Bronchial epithelial cell (primary cell): ENCODE measurements at regions not wholly inside any gene's neighbourhood (a gene's known extent, or its start where the extent isn't known, plus 50 kb on each side); places are given as distances from the start of the nearest gene placed in this dataset.
"Not testable (repeated sequence)": the region's sequence is repeated elsewhere in the genome, so short reads cannot be mapped to it uniquely, and the experiment has no call there.

ENCODE experiments used
- DNase-seq: peaks from one replicate; pipeline ENCODE4 v3.0.0-alpha.2; 2010; ENCODE audit warnings: low read depth
- FAIRE-seq: peaks from 2 replicates; lab custom pipeline; 2011; peaks lifted over from hg19 to GRCh38; lab: Jason Lieb, UNC
- H3K27me3 ChIP-seq: 2 replicates; pipeline ENCODE4 v1.5.1; 2011; ENCODE audit warnings: low read length; ENCODE audit not compliant: control insufficient read depth, insufficient read depth
- H3K36me3 ChIP-seq: 2 replicates; pipeline ENCODE4 v1.5.1; 2011; ENCODE audit warnings: low read length; ENCODE audit not compliant: control insufficient read depth, insufficient read depth
- H3K4me3 ChIP-seq: 2 replicates; pipeline ENCODE4 v1.5.1; 2011; ENCODE audit warnings: mild to moderate bottlenecking, low read depth, low read length, control low read depth
- TF ChIP-seq, protein P1 (sequence below): IDR thresholded peaks from 2 replicates; pipeline ENCODE4 v1.5.1; 2011; ENCODE audit warnings: mild to moderate bottlenecking, moderate library complexity, low read length, control low read depth, inconsistent platforms; ENCODE audit not compliant: insufficient read depth, severe bottlenecking

GRCh38 chr20:48502758-48503157 lies 325.0 kb downstream of the PREX1 start:
- H3K4me3 ChIP-seq: no peak overlapping the region
- FAIRE-seq (no peak), DNase-seq (no peak)
- H3K27me3 ChIP-seq: no peaks in the 10 kb centered on the region
- no peaks in the 10 kb centered on the region for H3K36me3 ChIP-seq
- TF ChIP-seq, protein P1, sequence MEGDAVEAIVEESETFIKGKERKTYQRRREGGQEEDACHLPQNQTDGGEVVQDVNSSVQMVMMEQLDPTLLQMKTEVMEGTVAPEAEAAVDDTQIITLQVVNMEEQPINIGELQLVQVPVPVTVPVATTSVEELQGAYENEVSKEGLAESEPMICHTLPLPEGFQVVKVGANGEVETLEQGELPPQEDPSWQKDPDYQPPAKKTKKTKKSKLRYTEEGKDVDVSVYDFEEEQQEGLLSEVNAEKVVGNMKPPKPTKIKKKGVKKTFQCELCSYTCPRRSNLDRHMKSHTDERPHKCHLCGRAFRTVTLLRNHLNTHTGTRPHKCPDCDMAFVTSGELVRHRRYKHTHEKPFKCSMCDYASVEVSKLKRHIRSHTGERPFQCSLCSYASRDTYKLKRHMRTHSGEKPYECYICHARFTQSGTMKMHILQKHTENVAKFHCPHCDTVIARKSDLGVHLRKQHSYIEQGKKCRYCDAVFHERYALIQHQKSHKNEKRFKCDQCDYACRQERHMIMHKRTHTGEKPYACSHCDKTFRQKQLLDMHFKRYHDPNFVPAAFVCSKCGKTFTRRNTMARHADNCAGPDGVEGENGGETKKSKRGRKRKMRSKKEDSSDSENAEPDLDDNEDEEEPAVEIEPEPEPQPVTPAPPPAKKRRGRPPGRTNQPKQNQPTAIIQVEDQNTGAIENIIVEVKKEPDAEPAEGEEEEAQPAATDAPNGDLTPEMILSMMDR: no peak

- FAIRE-seq (no peak), DNase-seq (no peak)
- no peaks in the 10 kb centered on the region for H3K27me3 ChIP-seq
Observed at GRCh38 chr20:48502016-48502415, 325.8 kb downstream of the PREX1 start.

GRCh38 chr20:48500900-48501299 lies 326.9 kb downstream of the PREX1 start:
- not testable (repeated sequence) for H3K36me3 ChIP-seq, DNase-seq, H3K4me3 ChIP-seq, FAIRE-seq, H3K27me3 ChIP-seq

More at GRCh38 chr20:48502016-48502415, 325.8 kb downstream of the PREX1 start:
- no peak overlapping the region for H3K4me3 ChIP-seq
- no peaks in the 10 kb centered on the region for H3K36me3 ChIP-seq
- TF ChIP-seq, protein P1: no peak

- not testable (repeated sequence) for H3K27me3 ChIP-seq, H3K36me3 ChIP-seq, FAIRE-seq, DNase-seq, H3K4me3 ChIP-seq
Observed at GRCh38 chr20:48498939-48499338, 328.9 kb downstream of the PREX1 start.

- FAIRE-seq, H3K36me3 ChIP-seq, H3K27me3 ChIP-seq, H3K4me3 ChIP-seq, DNase-seq: not testable (repeated sequence)
Observed at GRCh38 chr20:48498125-48498524, 329.7 kb downstream of the PREX1 start.

- H3K4me3 ChIP-seq: no peak overlapping the region
- H3K27me3 ChIP-seq: no peaks in the 10 kb centered on the region
- no peaks in the 10 kb centered on the region for H3K36me3 ChIP-seq
- DNase-seq: no peak
- FAIRE-seq: no peak
- TF ChIP-seq, protein P1: no peak
Observed at GRCh38 chr20:48493966-48494365, 333.8 kb downstream of the PREX1 start.

- not testable (repeated sequence) for H3K27me3 ChIP-seq, DNase-seq, FAIRE-seq, H3K4me3 ChIP-seq, H3K36me3 ChIP-seq
Observed at GRCh38 chr20:48493331-48493730, 334.5 kb downstream of the PREX1 start.

DNA sequence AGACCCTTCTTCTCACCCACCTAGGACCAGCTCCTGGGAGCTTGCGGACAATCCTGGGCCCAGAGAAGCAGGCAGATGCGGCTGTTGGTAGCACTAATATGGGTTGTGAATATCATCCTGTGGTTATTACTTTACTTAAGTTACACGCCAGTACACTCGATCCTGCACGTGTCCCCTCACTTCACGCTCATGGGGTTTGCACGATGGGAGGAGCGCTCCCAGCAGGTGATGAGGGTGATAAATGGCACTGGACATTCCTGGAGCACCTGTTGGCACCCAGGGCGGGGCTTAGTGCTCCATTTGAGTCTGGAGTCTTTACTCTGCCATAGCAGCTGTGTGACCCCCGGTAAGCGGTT lies 335.1 kb downstream of the PREX1 start:
- Histone ChIP-seq H3K36me3 (no peaks in the 10 kb centered on the region), H3K27me3 (no peaks in the 10 kb centered on the region), H3K4me3 (no peak overlapping the region)
- DNase-seq: no peak
- TF ChIP-seq, protein P1: no peak
- no peak for FAIRE-seq
